AG10803 (cell line): ENCODE measurements at regions not wholly inside any gene's neighbourhood (a gene's known extent, or its start where the extent isn't known, plus 50 kb on each side); places are given as distances from the start of the nearest gene placed in this dataset.

Source experiments
- DNase-seq: peaks from one replicate; pipeline ENCODE4 v3.0.0; 2010; ENCODE audit warnings: low read depth
- H3K4me3 ChIP-seq: 2 replicates; pipeline ENCODE4 v1.5.1; 2011; ENCODE audit warnings: mild to moderate bottlenecking, low read length, control low read depth
- CTCF ChIP-seq: conservative IDR thresholded peaks from 2 replicates; pipeline ENCODE4 v1.5.1; 2011; ENCODE audit warnings: mild to moderate bottlenecking, low read length, control low read depth, inconsistent platforms

DNA sequence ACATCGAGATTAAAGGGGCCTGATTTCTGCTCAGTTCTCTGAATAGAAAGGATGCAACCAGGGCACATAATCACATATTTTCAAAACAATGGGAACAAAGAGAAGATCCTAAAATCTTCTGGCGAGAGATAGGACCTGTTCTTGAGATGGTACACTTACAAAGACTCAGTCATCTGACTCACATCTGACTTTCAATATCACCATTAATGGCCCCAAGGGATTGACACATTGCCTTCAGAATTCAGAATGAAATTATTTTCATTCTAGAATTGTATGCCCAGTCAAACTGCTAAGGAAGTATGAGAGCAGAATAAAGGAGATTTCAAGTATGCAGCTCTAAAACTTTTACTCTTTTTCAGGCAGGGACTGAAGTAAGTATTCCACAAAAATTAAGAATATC lies 240.7 kb upstream of the POU3F2 start:
- DNase-seq = no peak

DNA sequence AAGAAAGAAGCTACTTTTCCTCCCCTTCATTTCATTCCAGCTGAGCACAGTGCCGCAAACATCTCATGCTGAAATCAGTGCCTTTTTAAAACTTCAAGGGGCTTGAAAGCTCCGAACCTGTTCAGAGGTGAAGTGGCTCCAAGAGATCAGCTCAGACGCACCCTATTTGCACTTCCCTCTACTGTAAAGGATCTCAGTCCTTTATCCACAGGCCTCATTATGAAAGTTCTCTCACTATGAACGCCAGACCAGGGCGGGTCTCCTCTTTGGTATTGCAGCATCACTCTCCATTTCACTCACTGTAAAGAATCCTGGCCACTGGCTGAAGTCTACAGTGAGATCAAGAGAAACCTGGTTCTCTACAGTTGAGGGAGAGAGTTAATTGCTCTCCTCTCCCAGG lies 232.7 kb upstream of the POU3F2 start:
- DNase-seq = no peak
- no peak for TF ChIP-seq CTCF
- H3K4me3 ChIP-seq = no peak overlapping the region

More for the DNA sequence above, 240.7 kb upstream of the POU3F2 start:
- H3K4me3 ChIP-seq = no peak overlapping the region
- no peak for TF ChIP-seq CTCF

DNA sequence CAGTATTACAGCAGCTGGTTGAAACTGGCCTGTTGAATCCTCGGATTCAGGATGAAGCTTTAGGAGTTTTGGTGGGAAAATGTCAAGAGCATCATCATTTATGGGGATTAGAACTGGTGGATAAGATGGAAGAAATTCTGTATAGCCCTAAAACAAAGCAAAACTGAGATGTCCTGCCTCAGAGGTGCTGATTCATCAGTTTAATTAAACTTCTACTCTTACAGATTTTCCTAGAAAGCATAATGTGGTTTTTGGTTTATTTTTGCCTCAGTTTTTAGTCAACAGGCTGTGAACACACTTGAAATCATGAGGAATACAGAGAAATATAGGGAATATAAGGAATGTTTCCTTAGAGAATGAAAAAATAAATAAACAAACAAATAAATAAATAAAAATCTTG lies 228.7 kb upstream of the POU3F2 start:
- TF ChIP-seq CTCF = no peak
- DNase-seq = no peak
- no peak overlapping the region for H3K4me3 ChIP-seq

DNA sequence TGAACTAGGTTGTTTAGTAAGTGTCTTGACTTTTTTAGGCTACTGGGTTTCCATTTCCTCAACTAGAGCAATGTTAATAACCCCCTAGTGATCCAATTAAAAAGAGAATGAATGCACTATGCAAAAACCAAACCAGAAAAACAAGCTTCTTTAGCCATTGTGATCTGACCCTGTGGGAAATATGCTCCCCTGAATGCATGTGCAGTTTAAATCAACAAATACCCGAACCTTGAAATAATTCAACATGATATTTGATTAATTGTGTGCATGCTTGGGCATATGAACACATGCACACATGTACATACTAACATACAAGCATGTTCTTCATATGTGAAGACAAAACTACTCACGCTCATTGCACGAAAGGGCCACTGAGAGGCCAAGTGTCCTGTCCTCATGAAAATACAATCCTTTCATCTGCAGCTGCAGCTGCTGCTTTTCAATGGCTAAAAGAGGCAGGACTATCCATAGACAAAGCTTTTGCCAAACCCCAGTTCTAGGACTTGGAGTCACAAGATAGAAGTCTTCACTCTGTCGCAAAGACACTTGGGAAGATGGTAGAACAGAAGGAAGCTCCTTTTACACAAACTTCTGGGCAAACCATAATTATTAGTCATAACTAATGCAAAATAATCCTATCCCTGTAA lies 207.1 kb upstream of the POU3F2 start:
- TF ChIP-seq CTCF = no peak
- H3K4me3 ChIP-seq = no peak overlapping the region
- DNase-seq = no peak

DNA sequence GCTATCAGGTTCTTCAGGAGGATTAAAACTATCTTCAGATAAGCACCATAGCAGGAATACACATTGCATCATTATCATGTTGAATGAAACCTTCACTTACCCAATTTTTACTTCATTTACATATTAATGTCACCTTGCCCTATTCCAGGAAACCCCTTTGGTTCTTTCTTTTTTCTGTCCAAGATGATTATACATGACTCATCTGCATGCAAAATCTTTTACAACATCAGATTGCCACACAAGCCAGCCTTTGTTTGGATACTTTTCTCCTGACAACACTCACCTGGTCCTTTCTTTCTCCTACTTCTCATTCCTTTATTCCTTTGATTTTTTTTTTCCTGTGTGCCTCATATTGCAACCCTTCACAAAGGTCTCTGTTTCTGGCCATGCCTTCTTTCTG lies 200.5 kb upstream of the POU3F2 start:
- TF ChIP-seq CTCF = no peak
- no peak overlapping the region for H3K4me3 ChIP-seq
- DNase-seq = no peak

DNA sequence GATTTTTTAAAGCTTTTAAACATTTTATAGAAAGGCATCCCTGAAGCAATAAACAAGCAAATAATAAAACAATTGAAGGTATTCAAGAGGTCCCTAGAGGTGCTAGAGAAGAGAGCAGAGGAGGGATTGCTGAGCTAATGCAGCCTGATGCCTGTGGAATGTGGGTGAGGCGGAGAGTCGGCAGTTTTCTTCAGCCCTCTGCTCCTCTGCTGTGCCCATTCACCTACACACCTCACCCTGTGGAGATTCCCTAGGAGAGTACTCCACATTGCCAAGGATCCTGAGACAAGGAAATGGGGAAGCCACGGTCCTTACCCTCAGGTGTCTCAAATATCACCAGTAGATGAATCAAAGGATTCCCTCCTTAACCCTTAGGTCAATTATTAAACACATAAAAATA lies 199.8 kb upstream of the POU3F2 start:
- no peak for TF ChIP-seq CTCF
- DNase-seq = no peak
- H3K4me3 ChIP-seq = no peak overlapping the region

GRCh38 chr6:98635191-98635590 lies 199.2 kb upstream of the POU3F2 start:
- no peak overlapping the region for H3K4me3 ChIP-seq
- DNase-seq = no peak
- no peak for TF ChIP-seq CTCF
